Daoy (cell line): ENCODE measurements at regions not wholly inside any gene's neighbourhood (a gene's known extent, or its start where the extent isn't known, plus 50 kb on each side); places are given as distances from the start of the nearest gene placed in this dataset.
"Not testable (repeated sequence)": the region's sequence is repeated elsewhere in the genome, so short reads cannot be mapped to it uniquely, and the experiment has no call there.

Experiments used
- DNase-seq: peaks from one replicate; pipeline ENCODE4 v3.0.0-alpha.2; 2015; ENCODE audit warnings: low read depth

DNA sequence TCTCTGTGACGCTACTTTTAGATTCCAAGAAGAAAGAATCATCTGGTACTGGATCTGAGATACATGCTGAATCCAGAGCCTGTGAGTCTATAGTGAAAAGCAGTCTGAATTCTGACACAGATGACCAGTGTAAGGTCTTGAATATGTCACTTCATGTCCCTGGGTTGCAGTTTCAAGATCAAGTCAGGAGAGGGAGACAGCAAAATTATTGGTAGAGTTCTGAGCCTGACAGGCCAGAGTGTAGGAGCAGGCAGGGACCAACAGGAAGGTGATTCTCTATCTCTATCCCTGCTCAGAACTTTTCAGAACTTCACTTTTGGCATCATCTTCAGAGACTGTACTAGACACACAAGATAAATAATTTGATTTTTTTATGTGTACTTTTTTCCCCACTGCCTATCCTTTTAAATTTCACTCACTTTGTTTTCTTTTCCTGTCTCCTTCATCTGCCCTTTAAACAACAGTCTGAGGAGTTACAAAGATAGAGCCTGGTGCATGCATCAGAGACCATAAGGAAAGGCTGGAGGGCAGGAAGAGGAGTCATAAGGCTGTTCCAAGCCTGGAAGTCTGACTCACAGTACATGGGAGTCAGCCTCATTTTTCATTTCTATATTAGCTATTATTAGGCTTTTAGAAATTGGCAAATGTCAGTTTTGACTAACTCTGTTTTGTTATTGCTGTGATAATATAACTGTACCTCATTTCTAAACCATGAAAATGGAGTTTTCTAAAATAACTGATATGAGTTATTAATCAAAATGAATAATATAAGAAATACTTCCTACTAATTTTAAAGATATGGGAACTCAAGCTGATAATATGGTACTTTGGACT is 120.2 kb upstream of the TMEM229A start:
- DNase-seq, result peak; percentile 23

DNA sequence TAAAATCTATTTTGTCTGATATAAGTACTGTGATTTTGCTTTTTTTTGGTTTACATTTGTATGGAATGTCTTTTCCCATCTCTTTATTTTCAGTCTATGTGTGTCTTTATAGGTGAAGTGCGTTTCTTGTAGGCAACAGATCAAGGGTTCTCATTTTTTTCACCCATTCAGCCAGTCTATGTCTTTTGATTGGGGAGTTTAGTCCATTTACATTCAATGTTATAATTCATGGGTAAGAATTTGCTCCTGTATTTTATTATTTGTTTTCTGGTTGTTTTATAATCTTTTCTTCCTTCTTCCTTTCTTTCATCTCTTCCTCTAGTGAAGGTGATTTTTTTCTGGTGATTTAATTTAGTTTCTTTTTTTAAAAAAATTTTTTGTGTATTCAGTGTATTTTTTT is 104.8 kb upstream of the TMEM229A start:
- no peak for DNase-seq

DNA sequence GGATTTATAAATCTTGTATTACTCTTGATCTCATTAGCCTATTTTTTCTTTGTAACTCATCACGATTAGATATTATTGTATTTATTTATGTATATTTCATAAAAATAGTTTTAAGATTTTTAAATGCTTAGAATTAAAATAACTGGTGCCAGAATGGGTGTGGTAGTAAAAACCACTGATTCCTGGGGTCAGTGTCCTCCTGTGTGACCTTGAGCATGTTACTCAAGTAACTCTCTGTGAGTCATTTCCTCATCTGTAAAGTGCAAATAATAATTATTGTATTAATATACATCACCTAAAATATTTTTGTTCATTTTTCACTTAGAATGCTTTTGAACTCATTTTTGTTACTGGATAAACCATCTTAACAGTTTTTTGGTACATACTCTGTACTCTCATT is 91.3 kb upstream of the TMEM229A start:
- no peak for DNase-seq

GRCh38 chr7:124120911-124121310 is 88.0 kb upstream of the TMEM229A start:
- no peak for DNase-seq

- no peak for DNase-seq
Measured at GRCh38 chr7:124113045-124113444, 80.2 kb upstream of the TMEM229A start.

- DNase-seq, result no peak
Measured at GRCh38 chr7:124106575-124106974, 73.7 kb upstream of the TMEM229A start.

DNA sequence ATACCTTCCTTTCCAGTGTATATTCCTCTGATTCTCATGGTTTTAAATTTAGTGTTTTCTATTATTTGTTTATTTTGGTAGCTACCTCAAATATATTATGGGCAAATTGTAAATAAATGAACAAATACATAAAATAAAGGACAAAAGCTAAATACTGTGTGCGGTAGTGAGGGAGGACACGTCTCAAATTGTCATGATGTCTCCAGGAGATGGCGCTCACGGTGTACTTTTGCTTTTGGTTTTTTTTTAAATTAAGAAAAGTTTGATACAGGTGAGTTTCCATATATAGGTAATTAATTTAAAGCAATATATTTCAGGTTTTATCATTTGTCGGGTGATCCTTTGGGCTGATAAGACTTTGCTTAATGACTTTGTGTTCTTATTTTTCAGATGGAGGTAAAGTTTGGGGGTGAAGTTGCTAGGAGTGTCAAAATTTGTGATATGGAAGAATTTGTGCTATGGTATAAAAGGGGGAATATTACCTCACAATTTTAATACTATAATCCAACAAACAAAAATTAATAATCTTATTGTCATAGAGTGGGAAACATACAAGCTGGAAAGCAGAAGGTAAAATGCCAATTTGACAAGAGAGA is 68.4 kb upstream of the TMEM229A start:
- peak; percentile 13 for DNase-seq

GRCh38 chr7:124100190-124100589 is 67.3 kb upstream of the TMEM229A start:
- no peak for DNase-seq

GRCh38 chr7:124099585-124099984 is 66.7 kb upstream of the TMEM229A start:
- not testable (repeated sequence) for DNase-seq

DNA sequence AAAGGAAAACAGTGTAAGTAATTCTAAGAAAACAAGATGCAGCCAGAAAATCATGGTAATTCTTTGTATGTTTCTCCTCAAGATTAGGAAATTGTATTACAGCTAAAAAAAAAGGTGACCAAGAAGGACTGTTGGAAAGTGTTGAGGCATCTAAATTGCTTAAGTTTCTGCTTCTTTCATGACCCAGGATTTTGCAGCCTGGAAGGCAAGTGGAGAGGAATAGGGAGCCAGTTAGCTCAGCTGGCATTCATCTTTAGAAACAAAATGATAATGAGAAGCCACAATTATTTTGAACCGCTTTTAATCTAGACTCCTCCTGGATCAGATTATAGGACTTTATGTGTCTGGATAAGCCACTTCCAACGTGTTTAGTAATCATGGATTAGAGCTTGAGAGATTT is 56.8 kb upstream of the TMEM229A start:
- no peak for DNase-seq

DNA sequence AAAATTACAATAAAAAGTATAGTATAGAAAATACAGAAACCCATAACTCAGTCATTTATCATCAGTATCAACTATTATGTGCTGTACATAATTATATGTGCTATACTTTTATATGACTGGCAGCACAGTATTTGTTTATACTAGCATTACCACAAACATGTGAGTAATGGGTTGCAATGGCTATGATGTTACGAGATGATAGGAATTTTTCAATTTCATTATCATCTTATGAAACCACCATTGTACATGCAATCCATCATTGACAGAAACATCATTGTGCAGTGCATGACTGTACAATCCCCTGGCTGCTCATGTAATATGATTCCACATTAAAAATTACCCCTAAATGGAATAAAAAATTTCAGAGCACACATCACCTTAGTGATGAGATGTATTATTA is 55.7 kb upstream of the TMEM229A start:
- peak; percentile 14 for DNase-seq

GRCh38 chr7:124086843-124087242 is 54.0 kb upstream of the TMEM229A start:
- DNase-seq, result no peak

- peak; percentile 18 for DNase-seq
Measured at GRCh38 chr7:124085179-124085578, 52.3 kb upstream of the TMEM229A start.

DNA sequence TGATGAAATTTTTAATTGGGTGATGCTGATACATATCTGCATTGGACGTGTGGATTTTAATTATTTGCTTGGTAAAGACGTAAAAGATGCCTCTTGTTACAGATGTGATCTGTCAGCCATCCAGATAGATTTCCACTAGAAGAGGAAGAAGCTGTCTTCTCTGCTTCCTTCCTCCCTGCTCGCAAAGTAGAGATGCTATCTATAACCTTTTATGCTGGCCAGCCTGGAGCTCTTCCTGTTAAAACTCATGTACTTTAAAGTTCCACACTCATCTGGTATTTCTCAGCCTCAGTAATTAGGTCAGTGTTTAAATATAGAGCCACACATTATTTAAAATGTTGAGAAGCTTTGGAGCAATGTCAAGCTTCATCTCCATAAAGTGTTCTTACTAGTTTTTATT is 51.2 kb upstream of the TMEM229A start:
- DNase-seq, result no peak
